ENCODE measurements at regions not wholly inside any gene's neighbourhood (a gene's known extent, or its start where the extent isn't known, plus 50 kb on each side); places are given as distances from the start of the nearest gene placed in this dataset.
A peak's percentile ranks its signal among the peaks of the same experiment; 100 is the strongest.

DNA sequence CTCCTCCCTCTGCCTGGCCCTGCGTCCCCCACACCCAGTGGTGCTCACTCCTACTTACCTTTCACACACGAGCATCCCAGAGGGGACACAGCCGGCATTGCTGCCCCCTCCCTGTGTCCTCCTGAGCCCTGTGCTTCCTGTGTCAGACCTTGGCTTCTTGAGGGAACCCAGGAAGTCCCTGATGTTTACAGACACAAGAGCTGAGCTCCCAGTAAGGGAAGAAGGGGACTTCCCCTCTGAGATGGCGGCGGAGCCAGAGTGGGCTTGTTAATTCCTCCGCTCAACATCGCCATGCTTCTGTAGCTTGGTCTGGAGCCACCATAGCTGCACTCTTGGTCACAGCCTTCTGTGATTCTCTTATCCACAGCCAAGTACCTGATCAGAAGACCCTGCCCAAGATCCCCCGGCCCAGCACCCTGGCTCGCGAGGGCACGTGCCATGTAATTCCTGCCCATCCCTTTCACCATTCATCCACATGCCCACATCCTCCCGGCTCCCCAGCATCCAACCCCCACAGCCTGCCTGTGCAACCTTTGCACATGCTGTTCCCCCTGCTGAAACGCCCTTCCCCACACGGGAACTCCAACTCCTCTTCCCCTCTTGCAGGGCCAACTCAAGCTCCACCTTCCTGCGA, 127.4 kb upstream of the FOXF1 start:
- Mint-ChIP-seq H3K4me1 (peaks cover 4% of the 10 kb centered on the region), H3K36me3 (no peaks in the 10 kb centered on the region)
- H3K4me2 ChIP-seq (replicated peaks; ENCODE audit: extremely low read depth, low read length, poor library complexity, severe bottlenecking), result no peak overlapping the region

DNA sequence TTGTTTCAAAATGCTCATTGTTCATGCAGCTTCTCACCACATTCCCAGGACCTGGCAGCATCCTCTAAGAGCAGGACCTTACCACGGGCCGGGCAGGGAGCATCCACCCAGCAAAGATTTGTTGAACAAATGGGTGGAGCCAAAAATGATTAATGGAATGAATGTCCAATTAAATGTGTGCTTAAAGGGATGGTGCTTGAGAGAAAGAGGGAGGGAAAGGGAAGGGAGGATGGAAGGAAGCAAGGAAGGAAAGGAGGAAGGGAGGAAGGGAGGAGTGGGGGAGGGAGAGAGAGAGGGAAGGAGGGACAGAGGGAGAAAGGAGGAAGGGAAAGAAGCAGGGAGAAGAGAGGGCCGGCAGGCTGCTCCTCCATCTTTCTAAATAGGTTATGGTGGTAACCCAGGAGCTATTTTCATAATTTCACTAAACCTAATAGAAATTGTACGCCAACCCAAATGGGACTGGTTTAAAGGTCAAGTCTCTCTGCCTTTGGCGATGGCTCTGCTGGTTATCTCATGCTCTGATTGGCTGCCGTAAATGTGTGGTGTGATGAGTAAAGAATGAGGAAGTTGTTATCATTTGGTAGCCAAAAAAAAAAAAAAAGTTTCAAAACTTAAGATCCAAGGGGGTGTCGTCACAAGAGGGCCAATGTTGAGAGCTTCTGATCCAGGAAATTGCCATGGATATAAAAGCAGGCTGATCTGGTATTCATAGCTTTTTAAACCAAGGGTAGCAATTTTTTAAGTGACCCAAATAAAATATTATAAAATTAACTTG, 126.7 kb upstream of the FOXF1 start:
- H3K27ac Mint-ChIP-seq, result no peak overlapping the region
- Histone ChIP-seq H3K9ac (ENCODE audit: insufficient read depth, low read length, poor library complexity, severe bottlenecking) (no peak overlapping the region), H4K20me1 (ENCODE audit: insufficient read depth, low read length) (no peaks in the 10 kb centered on the region), H3K79me2 (ENCODE audit: insufficient read depth, low read length) (no peaks in the 10 kb centered on the region), H3K9me3 (replicated peaks in 1 of 2; ENCODE audit: control insufficient read depth in 1 of 2, insufficient read depth in 1 of 2, low read length in 2 of 2) (no peaks in the 10 kb centered on the region), H3K27ac (ENCODE audit: low read depth in 1 of 2, low read length in 2 of 2) (no peak overlapping the region), H3K36me3 (replicated peaks in 1 of 2; ENCODE audit: control insufficient read depth in 1 of 2, insufficient read depth in 2 of 2, low read length in 2 of 2) (no peaks in the 10 kb centered on the region), H3K27me3 (ENCODE audit: control insufficient read depth in 2 of 2, insufficient read depth in 2 of 2, low read length in 2 of 2) (no peaks in the 10 kb centered on the region), H3K4me3 (replicated peaks in 1 of 3; ENCODE audit: low read depth in 2 of 3, low read length in 3 of 3) (no peak overlapping the region), H3K4me1 (ENCODE audit: control insufficient read depth in 1 of 2, insufficient read depth in 2 of 2, low read length in 2 of 2) (peaks cover 5 to 15% of the 10 kb centered on the region in 2 donors), H2AFZ (ENCODE audit: insufficient read depth, low read depth, low read length, poor library complexity, severe bottlenecking) (no peak overlapping the region), H3K4me2 (replicated peaks; ENCODE audit: extremely low read depth, low read length, poor library complexity, severe bottlenecking) (no peak overlapping the region)
- TF ChIP-seq, protein P1, sequence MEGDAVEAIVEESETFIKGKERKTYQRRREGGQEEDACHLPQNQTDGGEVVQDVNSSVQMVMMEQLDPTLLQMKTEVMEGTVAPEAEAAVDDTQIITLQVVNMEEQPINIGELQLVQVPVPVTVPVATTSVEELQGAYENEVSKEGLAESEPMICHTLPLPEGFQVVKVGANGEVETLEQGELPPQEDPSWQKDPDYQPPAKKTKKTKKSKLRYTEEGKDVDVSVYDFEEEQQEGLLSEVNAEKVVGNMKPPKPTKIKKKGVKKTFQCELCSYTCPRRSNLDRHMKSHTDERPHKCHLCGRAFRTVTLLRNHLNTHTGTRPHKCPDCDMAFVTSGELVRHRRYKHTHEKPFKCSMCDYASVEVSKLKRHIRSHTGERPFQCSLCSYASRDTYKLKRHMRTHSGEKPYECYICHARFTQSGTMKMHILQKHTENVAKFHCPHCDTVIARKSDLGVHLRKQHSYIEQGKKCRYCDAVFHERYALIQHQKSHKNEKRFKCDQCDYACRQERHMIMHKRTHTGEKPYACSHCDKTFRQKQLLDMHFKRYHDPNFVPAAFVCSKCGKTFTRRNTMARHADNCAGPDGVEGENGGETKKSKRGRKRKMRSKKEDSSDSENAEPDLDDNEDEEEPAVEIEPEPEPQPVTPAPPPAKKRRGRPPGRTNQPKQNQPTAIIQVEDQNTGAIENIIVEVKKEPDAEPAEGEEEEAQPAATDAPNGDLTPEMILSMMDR (IDR thresholded peaks at IDR 0.05), result no peak
- H3K4me3 Mint-ChIP-seq, result no peak overlapping the region
- peaks cover 11 to 18% (median 13%) of the 10 kb centered on the region in 3 donors for H3K27me3 Mint-ChIP-seq (ENCODE audit: low read depth in 3 of 3)
- intact Hi-C loops (cut with micrococcal nuclease), result no loop called here
- no peaks in the 10 kb centered on the region for H3K36me3 Mint-ChIP-seq
- peak in 2 of 3 donors; percentile 2 to 54 for DNase-seq
- 59% methylated on average over 3 of the region's 7 CpGs for WGBS (ENCODE audit: insufficient coverage)
- H3K9me3 Mint-ChIP-seq, result peaks cover 0 to 2% (median 0%) of the 10 kb centered on the region in 7 donors
- peaks cover 4% of the 10 kb centered on the region for H3K4me1 Mint-ChIP-seq

More for the DNA sequence above, 127.4 kb upstream of the FOXF1 start:
- Mint-ChIP-seq H3K27me3 (ENCODE audit: low read depth in 3 of 3) (peaks cover 8 to 18% (median 13%) of the 10 kb centered on the region in 3 donors), H3K4me3 (no peak overlapping the region), H3K9me3 (peaks cover 0 to 2% (median 0%) of the 10 kb centered on the region in 7 donors), H3K27ac (no peak overlapping the region)
- Histone ChIP-seq H3K4me3 (replicated peaks in 1 of 3; ENCODE audit: low read depth in 2 of 3, low read length in 3 of 3) (no peak overlapping the region), H4K20me1 (ENCODE audit: insufficient read depth, low read length) (no peaks in the 10 kb centered on the region), H3K36me3 (replicated peaks in 1 of 2; ENCODE audit: control insufficient read depth in 1 of 2, insufficient read depth in 2 of 2, low read length in 2 of 2) (no peaks in the 10 kb centered on the region), H3K9ac (ENCODE audit: insufficient read depth, low read length, poor library complexity, severe bottlenecking) (no peak overlapping the region), H3K27ac (ENCODE audit: low read depth in 1 of 2, low read length in 2 of 2) (no peak overlapping the region), H3K9me3 (replicated peaks in 1 of 2; ENCODE audit: control insufficient read depth in 1 of 2, insufficient read depth in 1 of 2, low read length in 2 of 2) (no peaks in the 10 kb centered on the region), H3K4me1 (ENCODE audit: control insufficient read depth in 1 of 2, insufficient read depth in 2 of 2, low read length in 2 of 2) (peaks cover 5 to 15% of the 10 kb centered on the region in 2 donors), H2AFZ (ENCODE audit: insufficient read depth, low read depth, low read length, poor library complexity, severe bottlenecking) (no peak overlapping the region), H3K79me2 (ENCODE audit: insufficient read depth, low read length) (no peaks in the 10 kb centered on the region), H3K27me3 (ENCODE audit: control insufficient read depth in 2 of 2, insufficient read depth in 2 of 2, low read length in 2 of 2) (no peaks in the 10 kb centered on the region)
- TF ChIP-seq, protein P1 (IDR thresholded peaks at IDR 0.05), result no peak
- intact Hi-C loops (cut with micrococcal nuclease), result no loop called here
- no peak for DNase-seq
- WGBS (ENCODE audit: insufficient coverage), result 80% methylated on average over 13 of the region's 15 CpGs
